Right lobe of liver (tissue), 6 donors: ENCODE measurements at regions not wholly inside any gene's neighbourhood (a gene's known extent, or its start where the extent isn't known, plus 50 kb on each side); places are given as distances from the start of the nearest gene placed in this dataset.

Experiments used
- ATAC-seq, 4 donors: fragments of 200-7000 bp; cut with Tn5 transposase; one replicate each; pipeline ENCODE4 v1.9.1; 2020; ENCODE audit warnings: mild to moderate bottlenecking in 4 of 4, moderate library complexity in 4 of 4
- DNase-seq, 3 donors: peaks; one replicate each; pipeline ENCODE4 v3.0.0-alpha.2; 2020
- H3K27ac ChIP-seq, 3 donors: fragments of 200-600 bp; one replicate each; pipeline ENCODE4 v1.8.0; 2022
- H3K27me3 ChIP-seq, 2 donors: fragments of 200-600 bp; one replicate each; pipeline ENCODE4 v1.8.0; 2022
- H3K36me3 ChIP-seq, 4 donors: fragments of 200-600 bp; sonication (generic) in 1 of 4; one replicate each; pipeline versions ENCODE4 v1.5.1 to v1.8.0; 2017 to 2022; ENCODE audit warnings: control low read depth in 1 of 4
- H3K4me1 ChIP-seq, 4 donors: fragments of 200-600 bp; sonication (generic) in 1 of 4; one replicate each; pipeline versions ENCODE4 v1.5.1 to v1.8.0; 2017 to 2022; ENCODE audit warnings: control low read depth in 1 of 4
- H3K4me3 ChIP-seq, 3 donors: fragments of 200-600 bp; one replicate each; pipeline ENCODE4 v1.8.0; 2022
- H3K9me3 ChIP-seq, 4 donors: fragments of 200-600 bp; sonication (generic) in 1 of 4; one replicate each; pipeline versions ENCODE4 v1.5.1 to v1.8.0; 2017 to 2022; ENCODE audit warnings: control low read depth in 1 of 4
- POLR2A ChIP-seq: fragments of 450-650 bp; IDR thresholded peaks from one replicate; pipeline ENCODE4 v1.6.1; 2017; ENCODE audit warnings: antibody characterized with exemption, mild to moderate bottlenecking
- WGBS: methylation state at CpG from one replicate; pipeline ENCODE4 v1.1.6; 2018; ENCODE audit warnings: low coverage, low lambda C conversion rate; ENCODE audit not compliant: insufficient coverage; ENCODE audit errors: missing lambda C conversion rate; 5-methylcytosine and 5-hydroxymethylcytosine counted together
- intact Hi-C, 2 donors: fragments of 100-400 bp; cut with DNase I; formaldehyde crosslinking; loops; one replicate each; pipeline versions ENCODE4 v1.11.2 to v1.14.1; 2022
- TF ChIP-seq, protein P1 (sequence below), 4 donors: fragments of 200-600 bp in 3 of 4; fragments of 450-650 bp in 1 of 4; IDR thresholded peaks; one replicate each; pipeline versions ENCODE4 v1.5.1 to v1.8.0; 2016 to 2022; ENCODE audit warnings: antibody characterized with exemption in 4 of 4, mild to moderate bottlenecking in 2 of 4
- donor health status: DM: no; HTN: yes; CAD: no.
- donor health status: DM: no; HTN: no; CAD: no.
- donor health status: DM: no; HTN: no; CAD: no.
- donor health status: DM: no; HTN: yes; CAD: no.
- donor health status: DM: no; HTN: yes; CAD: no.

DNA sequence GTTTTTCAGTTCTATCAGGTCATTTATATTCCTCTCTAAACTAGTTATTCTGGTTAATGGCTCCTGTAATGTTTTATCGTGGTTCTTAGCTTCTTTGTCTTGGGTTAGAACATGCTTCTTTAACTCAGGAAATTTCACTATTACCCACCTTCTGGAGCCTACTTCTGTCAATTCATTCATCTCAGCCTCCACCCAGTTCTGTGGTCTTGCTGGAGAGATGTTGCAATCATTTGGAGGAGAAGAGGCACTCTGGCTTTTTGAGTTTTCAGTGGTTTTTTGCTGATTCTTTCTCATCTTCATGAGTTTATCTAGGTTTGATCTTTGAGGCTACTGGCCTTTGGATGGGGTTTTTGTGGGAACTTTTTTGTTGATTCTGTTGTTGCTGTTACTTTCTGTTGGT lies 213.0 kb downstream of the BRINP2 start:
- DNase-seq = no peak
- no peaks in the 10 kb centered on the region for H3K36me3 ChIP-seq
- H3K27me3 ChIP-seq = no peaks in the 10 kb centered on the region
- 88% methylated on average over 1 of the region's 1 CpG for WGBS
- H3K4me1 ChIP-seq = no peaks in the 10 kb centered on the region
- H3K27ac ChIP-seq = no peak overlapping the region
- H3K4me3 ChIP-seq = no peak overlapping the region
- TF ChIP-seq POLR2A = no peak
- TF ChIP-seq, protein P1, sequence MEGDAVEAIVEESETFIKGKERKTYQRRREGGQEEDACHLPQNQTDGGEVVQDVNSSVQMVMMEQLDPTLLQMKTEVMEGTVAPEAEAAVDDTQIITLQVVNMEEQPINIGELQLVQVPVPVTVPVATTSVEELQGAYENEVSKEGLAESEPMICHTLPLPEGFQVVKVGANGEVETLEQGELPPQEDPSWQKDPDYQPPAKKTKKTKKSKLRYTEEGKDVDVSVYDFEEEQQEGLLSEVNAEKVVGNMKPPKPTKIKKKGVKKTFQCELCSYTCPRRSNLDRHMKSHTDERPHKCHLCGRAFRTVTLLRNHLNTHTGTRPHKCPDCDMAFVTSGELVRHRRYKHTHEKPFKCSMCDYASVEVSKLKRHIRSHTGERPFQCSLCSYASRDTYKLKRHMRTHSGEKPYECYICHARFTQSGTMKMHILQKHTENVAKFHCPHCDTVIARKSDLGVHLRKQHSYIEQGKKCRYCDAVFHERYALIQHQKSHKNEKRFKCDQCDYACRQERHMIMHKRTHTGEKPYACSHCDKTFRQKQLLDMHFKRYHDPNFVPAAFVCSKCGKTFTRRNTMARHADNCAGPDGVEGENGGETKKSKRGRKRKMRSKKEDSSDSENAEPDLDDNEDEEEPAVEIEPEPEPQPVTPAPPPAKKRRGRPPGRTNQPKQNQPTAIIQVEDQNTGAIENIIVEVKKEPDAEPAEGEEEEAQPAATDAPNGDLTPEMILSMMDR (IDR thresholded peaks at IDR 0.05) = no peak
- H3K9me3 ChIP-seq = no peaks in the 10 kb centered on the region
- no peak for ATAC-seq
- intact Hi-C loops = no loop called here

DNA sequence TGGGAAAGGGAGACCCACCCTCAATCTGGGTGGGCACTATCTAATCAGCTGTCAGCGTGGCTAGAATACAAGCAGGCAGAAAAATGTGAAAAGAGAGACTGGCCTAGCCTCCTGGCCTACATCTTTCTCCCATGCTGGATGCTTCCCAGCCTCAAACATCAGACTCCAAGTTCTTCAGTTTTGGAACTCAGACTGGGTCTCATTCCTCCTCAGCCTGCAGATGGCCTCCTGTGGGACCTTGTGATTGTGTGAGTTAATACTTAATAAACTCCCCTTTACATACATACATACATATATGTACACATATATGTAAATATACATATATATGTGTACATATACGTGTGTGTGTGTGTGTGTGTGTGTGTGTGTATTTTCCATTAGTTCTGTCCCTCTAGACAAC lies 207.1 kb downstream of the BRINP2 start:
- H3K27me3 ChIP-seq = no peaks in the 10 kb centered on the region
- no peaks in the 10 kb centered on the region for H3K4me1 ChIP-seq
- intact Hi-C loops = no loop called here
- no peak overlapping the region for H3K4me3 ChIP-seq
- TF ChIP-seq, protein P1 (IDR thresholded peaks at IDR 0.05) = no peak
- no peak for TF ChIP-seq POLR2A
- H3K9me3 ChIP-seq = no peaks in the 10 kb centered on the region
- WGBS = 0% methylated on average over 2 of the region's 2 CpGs
- H3K27ac ChIP-seq = no peak overlapping the region
- no peak for ATAC-seq
- H3K36me3 ChIP-seq = no peaks in the 10 kb centered on the region
- DNase-seq = no peak

DNA sequence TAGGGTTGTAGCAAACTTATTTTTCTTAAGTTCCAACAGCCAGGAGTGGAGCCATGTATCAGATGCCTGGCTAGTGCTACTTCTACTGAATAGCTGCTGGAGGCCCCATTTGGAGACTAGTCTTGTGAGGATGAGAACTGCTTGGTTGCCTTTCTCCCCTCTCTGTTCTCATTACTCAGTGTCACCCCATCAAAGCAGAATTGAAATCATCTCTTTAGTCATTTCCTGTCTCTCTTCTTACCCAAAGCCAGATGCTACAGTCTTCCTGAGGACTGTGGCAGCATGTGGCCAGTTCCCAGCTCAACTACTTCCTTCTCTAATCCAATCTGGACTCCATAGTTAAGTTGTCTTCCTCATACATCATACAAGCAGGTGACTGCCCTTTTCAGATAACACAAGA lies 197.5 kb downstream of the BRINP2 start:
- H3K27me3 ChIP-seq = no peaks in the 10 kb centered on the region
- H3K36me3 ChIP-seq = no peaks in the 10 kb centered on the region
- DNase-seq = no peak
- intact Hi-C loops = no loop called here
- ATAC-seq = no peak
- TF ChIP-seq POLR2A = no peak
- TF ChIP-seq, protein P1 (IDR thresholded peaks at IDR 0.05) = no peak
- H3K27ac ChIP-seq = no peak overlapping the region
- no peaks in the 10 kb centered on the region for H3K4me1 ChIP-seq
- H3K4me3 ChIP-seq = no peak overlapping the region
- H3K9me3 ChIP-seq = no peaks in the 10 kb centered on the region

DNA sequence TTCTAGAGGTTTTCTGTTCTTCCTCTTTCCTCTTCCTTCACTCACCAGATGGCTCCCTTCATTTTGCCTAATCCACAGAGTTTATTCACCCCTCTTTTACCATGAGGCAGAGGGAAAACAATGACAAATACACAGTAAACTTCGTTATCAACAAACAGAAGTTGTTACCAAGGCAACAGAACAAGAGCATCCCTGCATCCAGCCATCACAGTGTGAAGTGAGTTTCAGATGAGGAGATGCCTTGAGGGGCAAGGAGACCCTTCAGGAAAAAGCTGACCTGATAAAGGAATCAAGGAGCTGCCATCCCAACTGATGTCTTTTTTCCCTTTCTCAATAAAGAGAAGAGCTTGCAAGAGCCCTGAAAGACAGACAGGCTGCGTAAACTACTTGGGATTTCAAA lies 195.3 kb downstream of the BRINP2 start:
- H3K4me3 ChIP-seq = no peak overlapping the region
- no peak overlapping the region for H3K27ac ChIP-seq
- TF ChIP-seq POLR2A = no peak
- TF ChIP-seq, protein P1 (IDR thresholded peaks at IDR 0.05) = no peak
- ATAC-seq = no peak
- WGBS = 53% methylated on average over 2 of the region's 2 CpGs
- H3K9me3 ChIP-seq = no peaks in the 10 kb centered on the region
- no peaks in the 10 kb centered on the region for H3K4me1 ChIP-seq
- no peaks in the 10 kb centered on the region for H3K36me3 ChIP-seq
- intact Hi-C loops = no loop called here
- H3K27me3 ChIP-seq = no peaks in the 10 kb centered on the region
- no peak for DNase-seq

DNA sequence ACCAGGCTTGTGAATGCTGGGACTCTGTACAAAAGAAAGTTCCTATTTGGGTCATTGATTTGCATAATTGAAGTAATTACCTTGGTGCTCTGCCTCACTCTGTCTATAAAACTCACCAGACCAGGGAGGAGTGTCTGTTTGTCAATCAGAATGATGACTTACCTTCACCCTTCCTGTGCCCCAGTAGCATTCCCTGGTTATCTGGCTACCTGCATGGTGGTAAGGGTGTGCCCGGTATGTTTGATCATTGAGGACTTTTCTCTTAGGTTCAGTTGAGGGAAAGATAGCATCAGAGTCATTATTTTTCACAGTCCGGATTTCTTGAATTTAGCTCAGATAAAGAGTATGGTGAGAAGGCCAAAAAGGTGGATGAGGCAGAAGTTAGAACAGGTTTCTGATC lies 190.0 kb downstream of the BRINP2 start:
- Histone ChIP-seq H3K27me3 (no peaks in the 10 kb centered on the region), H3K4me3 (no peak overlapping the region), H3K9me3 (no peaks in the 10 kb centered on the region), H3K4me1 (no peaks in the 10 kb centered on the region), H3K27ac (no peak overlapping the region), H3K36me3 (no peaks in the 10 kb centered on the region)
- DNase-seq (no peak), ATAC-seq (no peak)
- intact Hi-C loops = no loop called here
- WGBS = 73% methylated on average over 1 of the region's 2 CpGs
- TF ChIP-seq POLR2A = no peak
- TF ChIP-seq, protein P1 (IDR thresholded peaks at IDR 0.05) = no peak
